Fibroblast of lung (primary cell): ENCODE measurements at regions not wholly inside any gene's neighbourhood (a gene's known extent, or its start where the extent isn't known, plus 50 kb on each side); places are given as distances from the start of the nearest gene placed in this dataset.

ENCODE experiments used
- DNase-seq, 2 donors: peaks; one replicate each; pipeline versions ENCODE4 v3.0.0 to v3.0.0-alpha.2; 2010; ENCODE audit warnings: low read depth in 2 of 2
- H2AFZ ChIP-seq: 2 replicates; pipeline ENCODE4 v1.5.1; 2012; ENCODE audit warnings: low read length, control low read depth, inconsistent platforms
- H3K27ac ChIP-seq: 2 replicates; pipeline ENCODE4 v1.5.1; 2011; ENCODE audit warnings: low read length, control low read depth; ENCODE audit not compliant: insufficient read depth
- H3K27me3 ChIP-seq: 2 replicates; pipeline ENCODE4 v1.5.1; 2011; ENCODE audit warnings: mild to moderate bottlenecking, low read length; ENCODE audit not compliant: control insufficient read depth, insufficient read depth
- H3K36me3 ChIP-seq: 2 replicates; pipeline ENCODE4 v1.5.1; 2011; ENCODE audit warnings: low read length; ENCODE audit not compliant: control insufficient read depth, insufficient read depth
- H3K4me1 ChIP-seq: 2 replicates; pipeline ENCODE4 v1.5.1; 2011; ENCODE audit warnings: low read length; ENCODE audit not compliant: control insufficient read depth, insufficient read depth; ENCODE audit errors: extremely low read depth
- H3K4me2 ChIP-seq: 2 replicates; pipeline ENCODE4 v1.5.1; 2011; ENCODE audit warnings: low read length, control low read depth; ENCODE audit not compliant: insufficient read depth; ENCODE audit errors: extremely low read depth
- H3K4me3 ChIP-seq, 4 experiments: fragments of 200-600 bp in 1 of 4; sonication (generic) in 1 of 4; replicated peaks in 1 of 4; 2 replicates each; pipeline ENCODE4 v1.5.1; 2011 to 2016; ENCODE audit warnings: low read length in 4 of 4, low read depth in 3 of 4, mild to moderate bottlenecking in 3 of 4, control low read depth in 2 of 4, inconsistent platforms in 1 of 4, mixed read lengths in 1 of 4; ENCODE audit not compliant: insufficient read depth in 1 of 4; ENCODE audit errors: control extremely low read depth in 1 of 4
- H3K79me2 ChIP-seq: 2 replicates; pipeline ENCODE4 v1.5.1; 2012; ENCODE audit warnings: mild to moderate bottlenecking, low read length, inconsistent platforms; ENCODE audit not compliant: control insufficient read depth, insufficient read depth
- H3K9ac ChIP-seq: 2 replicates; pipeline ENCODE4 v1.5.1; 2011; ENCODE audit warnings: mild to moderate bottlenecking, low read length, control low read depth; ENCODE audit not compliant: insufficient read depth
- H3K9me3 ChIP-seq: 2 replicates; pipeline ENCODE4 v1.5.1; 2012; ENCODE audit warnings: low read depth, low read length; ENCODE audit not compliant: control insufficient read depth, insufficient read depth
- H4K20me1 ChIP-seq: 2 replicates; pipeline ENCODE4 v1.5.1; 2011; ENCODE audit warnings: low read length; ENCODE audit not compliant: control insufficient read depth, insufficient read depth; ENCODE audit errors: extremely low read depth
- EZH2 ChIP-seq: IDR thresholded peaks from 2 replicates; pipeline ENCODE4 v1.5.1; 2012; ENCODE audit warnings: low read length, control low read depth, mild to moderate bottlenecking; ENCODE audit errors: missing control alignments
- TF ChIP-seq, protein P1 (sequence below), 2 donors: IDR thresholded peaks in 1 of 2; conservative IDR thresholded peaks in 1 of 2; 1 replicate in 1 of 2; 2 replicates in 1 of 2; pipeline ENCODE4 v1.5.1; 2011 to 2012; ENCODE audit warnings: low read length in 2 of 2, control low read depth in 1 of 2, inconsistent platforms in 1 of 2, low read depth in 1 of 2, mild to moderate bottlenecking in 1 of 2

DNA sequence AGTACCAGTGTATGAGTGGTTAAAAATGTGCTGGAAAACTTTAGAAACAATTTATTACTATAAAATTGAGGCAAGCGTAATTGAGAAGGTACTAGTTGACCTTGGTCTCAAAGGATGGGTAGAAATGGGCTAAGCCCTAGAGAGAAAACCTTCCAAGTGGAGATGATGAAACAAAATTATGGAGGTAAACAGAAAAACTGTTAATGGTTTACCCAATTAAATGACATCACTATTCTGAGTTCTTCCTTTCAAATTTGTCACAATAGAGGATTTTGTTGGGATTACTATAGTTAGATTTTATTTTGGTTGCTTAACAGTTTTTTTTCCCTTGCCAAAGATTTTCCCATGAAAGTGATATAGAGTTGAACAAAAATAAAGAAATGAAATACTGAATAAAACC lies 1302.5 kb upstream of the TENM3 start:
- no peak for TF ChIP-seq EZH2
- TF ChIP-seq, protein P1, sequence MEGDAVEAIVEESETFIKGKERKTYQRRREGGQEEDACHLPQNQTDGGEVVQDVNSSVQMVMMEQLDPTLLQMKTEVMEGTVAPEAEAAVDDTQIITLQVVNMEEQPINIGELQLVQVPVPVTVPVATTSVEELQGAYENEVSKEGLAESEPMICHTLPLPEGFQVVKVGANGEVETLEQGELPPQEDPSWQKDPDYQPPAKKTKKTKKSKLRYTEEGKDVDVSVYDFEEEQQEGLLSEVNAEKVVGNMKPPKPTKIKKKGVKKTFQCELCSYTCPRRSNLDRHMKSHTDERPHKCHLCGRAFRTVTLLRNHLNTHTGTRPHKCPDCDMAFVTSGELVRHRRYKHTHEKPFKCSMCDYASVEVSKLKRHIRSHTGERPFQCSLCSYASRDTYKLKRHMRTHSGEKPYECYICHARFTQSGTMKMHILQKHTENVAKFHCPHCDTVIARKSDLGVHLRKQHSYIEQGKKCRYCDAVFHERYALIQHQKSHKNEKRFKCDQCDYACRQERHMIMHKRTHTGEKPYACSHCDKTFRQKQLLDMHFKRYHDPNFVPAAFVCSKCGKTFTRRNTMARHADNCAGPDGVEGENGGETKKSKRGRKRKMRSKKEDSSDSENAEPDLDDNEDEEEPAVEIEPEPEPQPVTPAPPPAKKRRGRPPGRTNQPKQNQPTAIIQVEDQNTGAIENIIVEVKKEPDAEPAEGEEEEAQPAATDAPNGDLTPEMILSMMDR (conservative IDR thresholded peaks at IDR 0.05 in 1 of 2, IDR thresholded peaks at IDR 0.05 in 1 of 2; ENCODE audit: low read depth in 1 of 2, low read length in 2 of 2): no peak

DNA sequence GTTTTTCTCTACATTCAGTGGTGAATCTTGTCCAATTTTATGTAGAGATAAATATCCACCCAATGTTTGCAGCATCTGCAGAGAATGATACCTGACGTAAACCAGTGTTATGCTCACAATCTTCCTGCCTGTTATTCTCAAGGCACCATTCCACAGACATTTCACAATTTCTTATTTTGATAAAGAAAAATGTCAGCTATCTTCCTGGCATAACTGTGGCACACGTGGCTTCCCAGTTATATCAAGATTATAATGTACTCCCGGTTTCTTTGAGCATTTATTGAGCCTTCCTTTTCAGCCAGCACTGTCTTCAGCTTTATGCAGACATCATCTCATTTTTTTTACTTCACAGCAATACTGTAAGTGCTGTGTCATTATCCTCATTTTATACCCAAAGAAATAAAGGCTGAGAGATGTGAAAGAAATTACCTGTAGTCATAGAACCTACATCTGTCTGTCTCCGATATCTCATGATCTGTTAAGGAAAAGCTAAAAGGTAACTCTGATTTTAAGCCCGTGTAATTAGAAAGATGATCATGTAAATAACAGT lies 1300.8 kb upstream of the TENM3 start:
- Histone ChIP-seq H3K27ac (no peak overlapping the region), H3K4me1 (no peaks in the 10 kb centered on the region), H3K79me2 (no peaks in the 10 kb centered on the region), H3K9ac (no peak overlapping the region), H3K27me3 (no peaks in the 10 kb centered on the region), H3K4me2 (no peak overlapping the region), H3K4me3 (no peak overlapping the region), H3K9me3 (no peaks in the 10 kb centered on the region), H3K36me3 (no peaks in the 10 kb centered on the region), H2AFZ (no peak overlapping the region), H4K20me1 (no peaks in the 10 kb centered on the region)
- TF ChIP-seq EZH2: no peak
- TF ChIP-seq, protein P1 (conservative IDR thresholded peaks at IDR 0.05 in 1 of 2, IDR thresholded peaks at IDR 0.05 in 1 of 2; ENCODE audit: low read depth in 1 of 2, low read length in 2 of 2): no peak
- DNase-seq: no peak

More for the DNA sequence above, 1302.5 kb upstream of the TENM3 start:
- Histone ChIP-seq H3K79me2 (no peaks in the 10 kb centered on the region), H3K4me3 (no peak overlapping the region), H3K9ac (no peak overlapping the region), H3K36me3 (no peaks in the 10 kb centered on the region), H2AFZ (no peak overlapping the region), H3K4me2 (no peak overlapping the region), H3K27ac (no peak overlapping the region), H3K9me3 (no peaks in the 10 kb centered on the region), H3K4me1 (no peaks in the 10 kb centered on the region), H3K27me3 (no peaks in the 10 kb centered on the region), H4K20me1 (no peaks in the 10 kb centered on the region)
- no peak for DNase-seq

DNA sequence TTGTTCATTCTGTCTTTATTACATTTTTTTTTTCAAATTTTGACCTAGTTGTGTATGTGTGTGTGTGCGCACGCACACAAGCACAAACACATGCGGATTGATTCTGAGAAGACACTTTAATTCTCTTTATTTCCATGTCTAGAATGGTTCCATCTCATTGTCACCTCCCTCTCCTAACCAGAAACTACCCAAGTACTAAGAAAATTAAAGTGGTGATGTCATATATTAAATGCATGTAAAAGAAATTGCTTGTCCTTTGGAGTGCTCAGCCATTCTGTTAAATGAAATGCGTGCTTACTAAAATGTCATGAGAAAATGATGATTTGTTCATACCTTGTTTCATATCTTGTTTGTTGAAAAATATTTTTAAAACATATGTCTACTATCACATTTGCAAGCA lies 1297.0 kb upstream of the TENM3 start:
- no peak for TF ChIP-seq EZH2
- TF ChIP-seq, protein P1 (conservative IDR thresholded peaks at IDR 0.05 in 1 of 2, IDR thresholded peaks at IDR 0.05 in 1 of 2; ENCODE audit: low read depth in 1 of 2, low read length in 2 of 2): no peak
- no peaks in the 10 kb centered on the region for H3K4me1 ChIP-seq
- no peak for DNase-seq
- no peaks in the 10 kb centered on the region for H4K20me1 ChIP-seq
- H3K9me3 ChIP-seq: no peaks in the 10 kb centered on the region
- H3K79me2 ChIP-seq: no peaks in the 10 kb centered on the region
- no peak overlapping the region for H3K9ac ChIP-seq
- H3K4me3 ChIP-seq: no peak overlapping the region
- no peaks in the 10 kb centered on the region for H3K36me3 ChIP-seq
- no peak overlapping the region for H3K4me2 ChIP-seq
- no peak overlapping the region for H2AFZ ChIP-seq
- H3K27me3 ChIP-seq: no peaks in the 10 kb centered on the region
- H3K27ac ChIP-seq: no peak overlapping the region
